Ishikawa (cell line): ENCODE measurements at regions not wholly inside any gene's neighbourhood (a gene's known extent, or its start where the extent isn't known, plus 50 kb on each side); places are given as distances from the start of the nearest gene placed in this dataset.

Experiments used
- CREB1 ChIP-seq: IDR thresholded peaks from 2 replicates; pipeline ENCODE4 v1.6.1; 2012; ENCODE audit warnings: low read depth
- TAF1 ChIP-seq: IDR thresholded peaks from 2 replicates; pipeline ENCODE4 v1.6.1; 2012; ENCODE audit warnings: low read depth, mild to moderate bottlenecking

GRCh38 chr7:113794573-113794972 lies 124.2 kb downstream of the PPP1R3A start:
- TF ChIP-seq TAF1 (no peak), CREB1 (no peak)
